ENCODE measurements at regions not wholly inside any gene's neighbourhood (a gene's known extent, or its start where the extent isn't known, plus 50 kb on each side); places are given as distances from the start of the nearest gene placed in this dataset.

GRCh38 chr12:19054035-19054434, 75.5 kb upstream of the PLEKHA5 start:
- Histone ChIP-seq H3K36me3 (ENCODE audit: control insufficient read depth, insufficient read depth, low read length) (no peaks in the 10 kb centered on the region), H3K27me3 (ENCODE audit: control insufficient read depth, insufficient read depth, low read length) (no peaks in the 10 kb centered on the region), H3K4me3 (ENCODE audit: low read depth, low read length) (no peak overlapping the region)
- no peak for DNase-seq (ENCODE audit: low read depth)
- TF ChIP-seq CTCF (IDR thresholded peaks at IDR 0.05; ENCODE audit: insufficient read depth, low read length, poor library complexity, severe bottlenecking) = no peak

- no peak for TF ChIP-seq CTCF (IDR thresholded peaks at IDR 0.05; ENCODE audit: insufficient read depth, low read length, poor library complexity, severe bottlenecking)
- DNase-seq (ENCODE audit: low read depth) = no peak
These were observed 73.9 kb upstream of the PLEKHA5 start for GRCh38 chr12:19055589-19055988.

DNA sequence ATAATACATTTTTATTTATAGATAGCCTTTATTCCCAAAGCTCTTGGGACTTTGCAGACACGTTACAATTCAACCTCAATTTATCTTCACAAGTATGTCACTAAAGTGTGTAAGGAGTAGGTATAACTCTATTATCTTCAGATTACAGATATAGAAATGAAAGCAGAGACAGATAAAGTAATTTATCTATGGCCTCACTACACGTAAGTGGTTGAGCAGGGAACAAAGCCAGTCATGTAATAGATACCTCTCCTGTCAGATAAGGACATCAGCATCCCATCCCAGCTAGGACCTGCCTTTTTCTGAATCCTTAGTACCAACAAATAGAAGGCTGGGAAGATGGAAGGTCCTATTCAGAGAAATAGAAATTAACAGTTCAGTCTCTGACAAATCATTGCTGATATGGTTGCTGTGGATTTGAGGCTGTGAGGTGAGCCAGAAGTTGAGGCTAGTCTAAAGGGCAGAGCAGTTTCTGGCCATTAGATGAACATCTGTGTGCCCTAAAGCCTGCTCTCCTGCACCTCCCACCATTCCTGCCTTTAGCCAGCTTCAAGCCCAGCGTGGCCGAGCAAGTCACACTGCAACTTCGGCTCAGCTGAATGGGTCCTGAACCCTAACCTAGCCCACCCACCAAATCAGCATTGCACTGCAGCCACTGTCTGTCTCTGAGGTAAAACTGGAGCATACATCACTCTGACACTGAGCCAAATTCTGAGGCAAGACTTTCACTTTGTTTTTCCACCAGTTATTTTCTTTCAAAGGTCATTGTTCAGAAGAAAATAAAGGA, 71.1 kb upstream of the PLEKHA5 start:
- no peak for DNase-seq (ENCODE audit: low read depth)
- Histone ChIP-seq H3K27me3 (ENCODE audit: control insufficient read depth, insufficient read depth, low read length) (no peaks in the 10 kb centered on the region), H3K36me3 (ENCODE audit: control insufficient read depth, insufficient read depth, low read length) (no peaks in the 10 kb centered on the region), H3K4me3 (ENCODE audit: low read depth, low read length) (no peak overlapping the region)
- TF ChIP-seq CTCF (IDR thresholded peaks at IDR 0.05; ENCODE audit: insufficient read depth, low read length, poor library complexity, severe bottlenecking) = no peak

More at GRCh38 chr12:19055589-19055988, 73.9 kb upstream of the PLEKHA5 start:
- Histone ChIP-seq H3K4me3 (ENCODE audit: low read depth, low read length) (no peak overlapping the region), H3K27me3 (ENCODE audit: control insufficient read depth, insufficient read depth, low read length) (no peaks in the 10 kb centered on the region), H3K36me3 (ENCODE audit: control insufficient read depth, insufficient read depth, low read length) (no peaks in the 10 kb centered on the region)

DNA sequence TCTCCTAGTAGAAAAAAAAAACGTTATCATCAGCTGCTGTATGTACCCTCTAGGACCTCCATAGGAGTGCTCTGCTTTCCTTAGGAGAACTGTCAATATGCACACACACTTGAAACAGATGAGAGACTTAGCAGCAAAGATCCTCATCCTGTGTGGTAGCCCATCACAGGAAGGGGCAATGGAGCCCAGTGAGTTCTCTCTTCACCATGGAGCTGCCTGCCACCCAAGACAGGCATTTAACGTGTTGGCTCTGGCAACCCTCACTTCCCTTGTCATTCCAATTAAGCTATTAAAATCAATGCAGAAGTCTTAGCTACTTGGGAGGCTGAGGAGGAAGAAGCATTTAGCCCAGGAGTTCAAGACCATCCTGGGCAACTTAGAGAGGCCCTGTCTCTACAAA, 64.8 kb upstream of the PLEKHA5 start:
- DNase-seq (ENCODE audit: low read depth) = no peak
- no peak for TF ChIP-seq CTCF (IDR thresholded peaks at IDR 0.05; ENCODE audit: insufficient read depth, low read length, poor library complexity, severe bottlenecking)
- Histone ChIP-seq H3K4me3 (ENCODE audit: low read depth, low read length) (no peak overlapping the region), H3K36me3 (ENCODE audit: control insufficient read depth, insufficient read depth, low read length) (no peaks in the 10 kb centered on the region), H3K27me3 (ENCODE audit: control insufficient read depth, insufficient read depth, low read length) (no peaks in the 10 kb centered on the region)

DNA sequence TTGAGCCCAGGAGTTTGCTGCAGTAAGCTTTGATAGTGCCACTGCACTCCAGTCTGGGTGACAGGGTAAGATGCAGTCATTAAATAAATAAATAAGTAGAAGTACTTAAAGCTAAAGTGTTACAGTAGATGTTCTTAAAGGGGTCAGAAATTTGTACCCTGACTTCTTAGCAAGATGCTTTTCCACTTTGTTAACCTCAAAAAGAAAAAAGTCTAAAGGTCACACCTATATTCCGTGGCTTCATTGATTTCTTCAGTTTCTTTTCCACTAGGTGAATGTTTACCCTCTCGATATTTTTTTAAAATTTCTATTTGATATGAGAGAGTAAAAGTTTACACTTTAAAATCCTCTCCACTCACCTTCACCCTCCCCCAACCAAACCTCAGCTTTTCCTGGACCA, 64.3 kb upstream of the PLEKHA5 start:
- Histone ChIP-seq H3K4me3 (ENCODE audit: low read depth, low read length) (no peak overlapping the region), H3K36me3 (ENCODE audit: control insufficient read depth, insufficient read depth, low read length) (no peaks in the 10 kb centered on the region), H3K27me3 (ENCODE audit: control insufficient read depth, insufficient read depth, low read length) (no peaks in the 10 kb centered on the region)
- no peak for TF ChIP-seq CTCF (IDR thresholded peaks at IDR 0.05; ENCODE audit: insufficient read depth, low read length, poor library complexity, severe bottlenecking)
- no peak for DNase-seq (ENCODE audit: low read depth)

GRCh38 chr12:19065871-19066270, 63.7 kb upstream of the PLEKHA5 start:
- no peak for TF ChIP-seq CTCF (IDR thresholded peaks at IDR 0.05; ENCODE audit: insufficient read depth, low read length, poor library complexity, severe bottlenecking)
- no peaks in the 10 kb centered on the region for H3K36me3 ChIP-seq (ENCODE audit: control insufficient read depth, insufficient read depth, low read length)

More at GRCh38 chr12:19065871-19066270, 63.7 kb upstream of the PLEKHA5 start:
- Histone ChIP-seq H3K4me3 (ENCODE audit: low read depth, low read length) (no peak overlapping the region), H3K27me3 (ENCODE audit: control insufficient read depth, insufficient read depth, low read length) (no peaks in the 10 kb centered on the region)
- DNase-seq (ENCODE audit: low read depth) = no peak
